Ureter (tissue), 1 donor: ENCODE measurements at regions not wholly inside any gene's neighbourhood (a gene's known extent, or its start where the extent isn't known, plus 50 kb on each side); places are given as distances from the start of the nearest gene placed in this dataset.
A peak's percentile ranks its signal among the peaks of the same experiment; 100 is the strongest.
"Not testable (repeated sequence)": the region's sequence is repeated elsewhere in the genome, so short reads cannot be mapped to it uniquely, and the experiment has no call there.

ENCODE experiments used
- DNase-seq: peaks from one replicate; pipeline ENCODE4 v3.0.0-alpha.2; 2020; ENCODE audit warnings: low spot score
- donor health status: DM: yes; HTN: yes; CAD: no.

DNA sequence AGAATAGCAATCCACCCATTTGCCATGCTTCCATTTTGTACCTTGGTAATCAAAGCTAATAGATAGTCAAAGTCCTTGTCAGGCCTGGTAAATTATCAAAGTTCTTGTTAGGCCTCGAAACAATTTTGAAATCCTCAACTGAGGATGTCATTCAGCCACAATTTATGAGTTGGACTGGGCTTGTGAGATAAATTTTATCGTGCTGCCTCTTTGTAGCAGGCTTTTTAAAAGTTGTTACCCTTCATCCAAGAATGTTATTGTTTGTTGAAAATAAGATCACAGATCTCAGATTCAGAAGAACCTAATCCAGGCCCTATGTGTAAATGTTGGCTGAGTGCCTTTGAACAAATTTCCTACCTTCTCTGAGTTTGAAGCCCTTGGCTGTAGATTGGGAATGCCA is 143.3 kb upstream of the PROK2 start:
- no peak for DNase-seq

DNA sequence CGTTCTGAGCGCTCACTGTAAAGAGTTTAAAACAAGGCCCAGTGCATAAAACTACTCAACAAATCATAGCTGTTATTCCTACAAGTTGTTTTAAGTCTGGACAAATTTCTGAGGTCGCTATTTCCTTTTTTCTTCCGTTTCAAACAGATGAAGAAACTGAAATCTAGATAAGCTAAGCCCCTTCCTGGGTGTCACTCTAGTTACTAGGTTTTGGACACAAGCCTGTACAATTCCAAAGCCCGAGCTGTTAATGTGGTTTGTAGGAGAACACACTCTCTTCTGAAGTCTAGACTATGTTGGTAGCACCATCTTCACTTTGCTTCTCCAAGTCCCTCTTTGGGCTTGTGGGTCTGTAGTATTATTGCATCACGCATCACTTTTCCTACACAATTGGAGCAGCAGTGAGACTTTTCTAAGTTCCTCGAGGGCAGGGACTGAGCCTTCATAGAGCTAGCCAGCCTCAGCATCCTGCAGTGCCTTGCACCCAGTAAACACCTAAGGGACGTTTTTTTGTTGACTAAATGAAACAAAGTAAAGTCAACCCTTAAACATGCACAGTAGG is 142.6 kb upstream of the PROK2 start:
- DNase-seq, result no peak

DNA sequence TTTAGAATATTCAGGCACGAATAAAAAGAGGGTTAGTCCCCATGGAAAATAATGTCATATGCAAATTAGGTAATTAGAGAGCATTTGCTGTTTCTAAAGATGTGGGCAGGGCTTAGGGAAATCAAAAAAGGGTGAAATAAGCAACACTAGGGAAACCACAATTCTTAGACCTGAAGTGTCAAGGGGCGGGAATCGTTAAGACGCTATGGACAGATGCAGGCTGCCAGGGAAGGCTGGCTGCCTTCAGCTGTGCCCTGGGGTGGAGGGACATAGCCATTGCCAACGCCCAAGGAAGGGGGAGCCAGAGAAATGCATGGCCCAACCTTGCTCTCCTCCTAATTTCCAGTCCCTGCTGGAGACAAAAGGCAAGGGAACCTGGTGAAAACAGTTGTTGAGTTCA is 141.7 kb upstream of the PROK2 start:
- DNase-seq, result no peak

DNA sequence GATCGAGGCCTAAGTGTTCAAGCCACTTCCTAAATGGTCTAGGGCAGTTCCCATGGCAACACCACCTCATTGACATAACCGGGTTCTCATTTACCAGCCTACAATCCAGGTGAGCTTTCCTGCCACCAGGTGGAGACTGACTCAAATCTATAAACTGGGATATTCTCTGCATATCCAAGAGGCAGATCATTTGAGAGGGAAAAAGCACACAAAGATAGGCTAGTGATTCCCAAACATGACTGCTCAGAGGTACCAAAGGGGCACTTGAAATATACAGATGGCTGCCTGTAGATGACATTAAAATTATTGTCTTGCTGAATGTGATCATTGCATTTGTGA is 141.3 kb upstream of the PROK2 start:
- DNase-seq, result peak; percentile 45

DNA sequence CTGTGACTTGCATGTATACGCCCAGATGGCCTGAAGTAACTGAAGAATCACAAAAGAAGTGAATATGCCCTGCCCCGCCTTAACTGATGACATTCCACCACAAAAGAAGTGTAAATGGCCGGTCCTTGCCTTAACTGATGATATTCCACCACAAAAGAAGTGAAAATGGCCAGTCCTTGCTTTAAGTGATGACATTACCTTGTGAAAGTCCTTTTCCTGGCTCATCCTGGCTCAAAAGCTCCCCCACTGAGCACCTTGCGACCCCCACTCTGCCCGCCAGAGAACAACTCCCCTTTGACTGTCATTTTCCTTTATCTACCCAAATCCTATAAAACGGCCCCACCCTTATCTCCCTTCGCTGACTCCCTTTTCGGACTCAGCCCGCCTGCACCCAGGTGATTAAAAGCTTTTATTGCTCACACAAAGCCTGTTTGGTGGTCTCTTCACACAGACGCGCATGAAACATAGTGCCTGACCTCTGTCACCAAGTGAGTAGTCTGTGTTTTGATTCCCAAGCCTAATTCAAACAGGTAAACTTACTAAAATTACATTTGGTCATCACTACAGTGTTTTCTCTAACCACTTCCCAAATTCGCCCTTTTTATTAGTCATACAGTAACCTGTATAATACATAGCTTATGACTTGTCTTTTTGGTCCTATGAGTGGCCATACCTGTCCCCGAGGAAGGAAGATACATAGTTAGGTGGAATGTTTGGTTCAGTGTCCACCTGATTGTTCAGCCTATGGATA is 140.7 kb upstream of the PROK2 start:
- not testable (repeated sequence) for DNase-seq

DNA sequence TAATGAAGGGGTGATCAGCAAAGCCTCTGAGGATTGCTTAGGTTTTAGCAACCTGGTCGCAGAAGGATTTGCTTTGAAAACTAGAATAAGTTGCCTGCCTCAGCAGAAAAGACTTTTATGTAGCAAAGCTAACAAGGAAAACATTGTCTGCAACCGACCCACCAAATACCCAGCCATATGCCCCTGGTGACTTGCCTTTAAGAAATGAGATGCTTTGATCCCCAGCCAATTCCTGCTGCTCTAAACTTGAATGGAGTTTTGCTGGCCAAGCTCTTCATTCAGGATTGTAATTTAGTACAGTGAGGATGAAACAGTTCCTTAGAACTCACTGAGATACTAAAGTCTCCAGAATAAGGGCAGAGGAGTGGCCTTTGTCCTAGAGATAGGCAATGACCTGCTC is 139.8 kb upstream of the PROK2 start:
- no peak for DNase-seq

DNA sequence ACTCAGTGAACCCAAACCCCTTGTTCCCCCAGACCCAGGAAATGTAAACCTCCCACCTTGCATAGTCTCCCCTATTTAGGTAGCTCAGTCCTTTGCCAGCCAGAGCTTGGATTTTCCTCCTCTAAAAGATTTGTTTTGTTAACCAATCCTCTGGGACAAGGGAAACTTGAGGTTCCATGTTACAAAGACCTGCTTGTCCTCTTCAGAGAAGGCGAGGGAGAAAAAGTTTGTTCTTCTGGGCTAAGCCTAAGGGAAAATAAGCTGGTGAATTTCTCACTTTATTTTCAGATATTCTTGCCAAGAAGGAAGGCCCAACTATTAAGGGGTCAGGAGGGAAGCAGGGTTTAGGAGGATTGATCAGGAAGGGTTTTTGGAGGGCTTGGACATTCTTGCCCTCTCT is 136.1 kb upstream of the PROK2 start:
- DNase-seq, result no peak

DNA sequence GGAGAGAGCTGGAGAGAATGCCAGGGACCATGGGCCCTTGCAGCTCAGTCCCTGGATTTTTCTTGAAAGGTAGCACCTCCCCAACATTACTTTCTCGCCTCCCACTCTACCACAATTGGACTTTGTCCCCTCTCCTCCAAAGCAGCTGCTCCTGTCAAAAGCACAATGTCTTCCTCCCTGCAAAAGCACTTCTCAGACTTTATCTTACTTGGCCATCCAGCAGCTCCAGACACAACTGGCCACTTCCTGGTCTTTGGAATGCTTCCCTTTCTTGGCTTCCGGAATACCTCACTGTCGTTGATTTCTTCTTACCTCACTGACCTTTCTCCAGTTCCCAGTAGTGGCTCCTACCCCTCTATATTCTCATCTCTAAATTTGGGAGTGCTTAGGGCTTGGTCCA is 134.6 kb upstream of the PROK2 start:
- DNase-seq, result no peak

DNA sequence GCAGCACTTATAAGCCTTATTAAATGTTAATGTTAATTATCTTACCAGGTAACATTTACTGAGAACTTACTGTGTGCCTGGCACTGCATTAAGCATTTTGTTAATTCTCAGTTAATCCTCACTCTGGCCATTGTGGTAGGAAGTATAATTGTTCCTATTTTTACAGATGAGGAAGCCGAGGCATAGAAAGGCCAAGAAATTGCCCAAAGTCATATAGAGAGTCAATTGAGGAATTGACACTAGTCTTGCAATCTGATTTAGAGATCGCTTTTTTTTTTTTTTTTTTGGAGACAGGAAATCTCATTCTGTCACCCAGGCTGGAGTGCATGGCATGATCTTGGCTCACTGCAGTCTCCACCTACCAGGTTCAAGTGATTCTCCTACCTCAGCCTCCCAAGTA is 132.6 kb upstream of the PROK2 start:
- DNase-seq, result no peak

DNA sequence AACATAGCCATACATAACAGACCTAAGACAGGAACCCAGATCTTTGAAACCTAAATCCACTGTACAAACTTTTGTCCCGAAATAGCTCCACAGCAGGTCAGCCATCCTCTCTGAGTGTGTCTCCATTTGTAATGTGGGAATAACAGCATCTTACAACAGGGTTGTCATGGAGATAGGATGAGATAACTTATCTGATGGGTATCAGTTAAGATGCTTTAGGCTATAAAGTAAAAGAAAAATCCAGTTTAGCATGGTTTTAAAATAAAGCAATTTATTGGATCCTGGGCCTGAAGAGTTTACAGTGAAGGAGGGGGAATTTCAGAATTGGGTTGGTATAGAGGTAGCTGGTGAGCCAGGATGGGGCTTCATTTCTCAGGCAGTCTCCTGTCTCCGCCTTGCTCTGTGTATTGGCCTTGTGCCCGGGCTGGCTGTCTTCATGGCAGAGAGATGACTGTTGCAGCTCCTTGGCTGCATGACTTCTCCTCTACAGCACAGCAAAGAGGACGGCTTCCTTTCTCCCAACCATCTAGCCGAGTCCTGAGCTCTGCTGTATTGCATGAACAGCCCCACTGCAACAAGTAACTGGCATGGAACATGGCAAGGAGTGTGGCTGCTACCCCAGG is 131.9 kb upstream of the PROK2 start:
- DNase-seq, result peak; percentile 48

DNA sequence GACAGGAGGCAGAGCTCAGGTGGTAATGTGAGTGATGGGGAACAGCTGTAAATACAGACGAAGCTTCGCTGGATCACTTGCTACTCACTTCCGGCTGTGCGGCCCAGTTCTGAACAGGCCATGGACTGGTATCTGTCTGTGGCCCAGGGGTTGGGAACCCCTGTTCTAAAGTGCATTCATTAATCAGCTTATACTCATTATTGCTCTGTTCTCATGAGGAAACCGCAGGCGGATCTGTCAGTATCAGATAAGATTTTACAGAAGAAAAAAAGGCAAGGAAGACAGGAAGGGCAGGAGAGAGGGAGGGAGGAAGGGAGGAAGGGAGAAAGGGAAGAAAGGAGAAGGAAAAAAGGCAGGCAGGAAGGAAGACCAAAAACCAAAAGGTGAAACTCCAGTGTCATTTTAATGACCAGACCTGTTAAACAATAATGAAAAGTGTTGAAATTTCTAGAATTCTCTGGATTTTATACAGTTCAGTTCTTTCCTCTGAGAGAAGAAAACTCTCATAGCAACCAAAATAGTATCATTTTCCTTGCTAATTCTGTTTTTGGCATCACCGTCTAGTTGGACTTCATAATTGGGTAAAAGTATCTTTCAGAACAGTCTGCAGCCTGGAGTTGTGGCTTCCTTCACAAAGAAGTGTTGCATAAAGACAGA is 128.0 kb upstream of the PROK2 start:
- no peak for DNase-seq

DNA sequence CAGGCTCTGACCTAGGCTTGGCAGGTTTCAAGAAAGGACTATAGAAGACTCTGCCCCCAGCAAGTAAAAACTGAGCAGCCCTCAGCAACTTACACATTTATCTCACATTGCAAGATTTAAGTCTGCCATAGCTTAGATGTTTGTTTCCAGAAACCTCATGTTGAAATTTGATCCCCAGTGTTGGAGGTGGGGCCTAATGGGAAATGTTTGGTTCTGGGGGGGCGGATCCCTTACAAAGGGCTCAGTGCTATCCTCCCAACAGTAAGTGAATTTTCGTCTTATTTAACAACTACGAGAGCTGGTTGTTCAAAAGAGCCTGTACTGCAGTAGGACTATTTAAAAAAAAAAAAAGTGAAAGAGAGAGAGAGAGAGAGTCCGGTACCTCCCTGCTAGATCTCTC is 125.2 kb upstream of the PROK2 start:
- DNase-seq, result no peak

DNA sequence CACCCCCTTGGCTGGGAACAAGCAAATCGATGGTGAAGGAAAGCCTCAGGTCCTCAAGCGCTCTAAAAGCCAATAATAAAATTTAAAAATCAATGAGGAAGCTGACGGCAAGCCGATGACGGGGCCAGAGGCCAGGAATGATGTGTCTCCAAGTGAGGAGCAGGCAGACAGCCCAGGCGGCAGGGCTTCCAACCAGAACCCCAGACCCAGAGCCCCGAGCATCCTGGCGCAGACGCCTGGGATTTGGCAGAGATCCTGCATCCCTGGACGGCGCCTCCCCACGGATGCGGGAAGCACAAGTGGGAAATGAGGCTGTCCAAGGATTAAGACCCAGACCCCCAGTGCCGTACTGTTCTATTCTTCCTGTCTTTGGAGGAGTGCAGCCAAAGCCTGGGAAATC is 123.0 kb upstream of the PROK2 start:
- no peak for DNase-seq

DNA sequence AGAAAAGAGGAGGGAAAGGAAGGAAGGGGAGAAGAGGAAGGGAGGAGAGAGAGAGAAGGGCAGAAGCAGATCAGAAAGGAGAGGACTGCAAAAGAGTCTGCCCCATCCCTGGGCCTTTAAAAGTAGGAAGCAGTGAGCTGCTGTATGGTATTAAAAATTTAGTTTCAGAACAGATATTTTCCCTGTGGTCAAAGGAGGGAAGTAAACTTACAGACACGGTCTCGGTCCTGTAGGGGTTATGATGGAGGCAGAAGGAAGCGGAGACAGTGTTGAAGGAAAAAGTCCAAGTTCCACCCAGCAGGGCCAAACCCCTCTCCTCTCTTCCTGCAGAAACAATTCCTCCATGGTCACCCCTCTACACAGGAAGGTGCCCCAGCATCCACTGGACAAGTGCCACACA is 122.0 kb upstream of the PROK2 start:
- DNase-seq, result no peak

DNA sequence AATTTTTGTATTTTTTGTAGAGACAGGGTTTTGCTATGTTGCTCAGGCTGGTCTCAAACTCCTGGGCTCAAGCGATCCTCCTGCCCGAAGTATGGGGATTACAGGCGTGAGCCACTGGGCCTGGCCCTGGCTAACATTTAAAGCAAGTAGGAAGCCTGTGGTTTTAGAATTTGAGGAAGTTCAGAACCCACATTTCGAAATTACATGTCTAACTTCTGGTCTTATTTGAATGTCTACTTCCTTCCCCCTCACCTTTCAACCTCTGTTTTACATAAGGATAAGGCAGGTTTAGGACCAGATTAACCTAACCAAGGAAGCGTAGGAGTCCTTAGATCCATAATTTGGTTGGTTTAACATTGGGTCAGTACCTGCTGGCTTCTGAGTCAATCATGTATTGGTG is 120.5 kb upstream of the PROK2 start:
- no peak for DNase-seq

DNA sequence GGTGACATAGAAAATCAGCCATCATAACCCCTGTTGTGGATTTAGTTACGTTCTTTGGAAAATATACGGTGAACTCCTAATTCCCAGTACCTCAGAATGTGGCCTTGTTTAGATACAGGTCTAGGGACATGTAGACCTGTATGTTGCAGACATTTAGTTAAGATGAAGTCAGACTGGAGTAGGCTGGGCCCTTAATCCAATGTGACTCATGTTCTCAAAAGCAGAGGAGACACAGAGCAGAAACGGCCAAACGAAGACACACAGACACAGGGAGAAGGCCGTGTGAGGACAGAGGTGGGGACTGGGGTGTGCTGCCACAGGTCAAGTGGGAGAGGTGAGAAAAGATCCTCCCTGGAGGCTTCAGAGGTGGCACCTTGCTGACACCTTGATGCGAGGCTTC is 119.0 kb upstream of the PROK2 start:
- no peak for DNase-seq

DNA sequence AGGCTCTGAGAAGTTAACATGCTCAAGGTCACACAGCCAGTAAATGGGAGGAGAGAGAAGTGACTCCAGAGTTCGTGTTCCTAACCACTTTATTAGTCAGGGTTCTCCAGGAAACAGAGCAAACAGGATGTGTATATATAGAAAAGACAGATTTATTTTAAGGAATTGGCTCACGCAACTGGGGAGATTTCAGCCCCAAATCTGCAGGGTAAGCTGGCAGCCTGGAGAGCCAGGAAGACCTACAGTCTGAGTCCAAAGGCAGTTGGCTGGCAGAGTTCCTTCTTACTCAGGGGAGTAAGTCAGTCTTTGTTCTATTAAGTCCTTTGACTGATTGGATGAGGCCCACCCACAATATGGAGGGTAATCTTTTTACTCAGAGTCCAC is 118.2 kb upstream of the PROK2 start:
- no peak for DNase-seq

DNA sequence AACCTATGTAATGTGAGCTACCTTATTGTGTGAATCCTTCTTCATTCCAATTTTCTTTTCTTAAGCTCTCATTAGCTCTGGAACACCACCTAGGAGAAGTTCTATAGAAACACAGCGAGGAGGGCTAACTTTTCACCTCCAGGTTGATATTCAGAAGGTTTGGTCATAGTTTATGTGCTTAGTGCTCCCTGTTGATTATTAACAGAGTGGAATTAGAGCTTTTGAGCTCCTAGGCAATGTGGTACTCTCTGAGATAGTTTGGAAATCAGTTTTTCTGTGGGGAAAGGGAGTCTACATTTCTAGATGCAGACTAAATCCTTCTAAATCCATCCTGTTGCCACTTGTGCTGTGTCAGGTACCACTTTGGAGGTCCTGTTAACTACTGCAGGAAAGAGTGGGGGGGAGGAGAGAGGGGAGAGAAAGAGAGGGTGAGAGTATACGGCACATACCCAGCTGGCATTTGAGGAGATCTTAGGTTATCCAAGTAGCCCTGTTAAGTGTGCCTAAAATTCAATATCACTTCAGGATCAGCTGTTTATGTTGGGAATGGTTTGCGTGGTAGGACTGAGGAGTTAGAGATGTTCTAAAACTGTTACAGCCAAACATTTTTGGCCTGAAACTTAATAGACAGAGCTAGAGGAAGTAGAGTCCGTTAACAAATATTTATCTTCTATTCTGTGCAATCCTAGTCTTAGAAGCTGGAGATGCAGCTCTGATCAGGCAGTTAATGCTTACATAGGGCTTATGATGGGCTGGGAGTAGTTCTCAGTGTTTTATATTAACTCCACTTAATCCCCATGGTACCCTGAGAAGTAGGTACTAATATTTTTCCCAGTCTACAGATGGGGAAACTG is 117.5 kb upstream of the PROK2 start:
- no peak for DNase-seq

DNA sequence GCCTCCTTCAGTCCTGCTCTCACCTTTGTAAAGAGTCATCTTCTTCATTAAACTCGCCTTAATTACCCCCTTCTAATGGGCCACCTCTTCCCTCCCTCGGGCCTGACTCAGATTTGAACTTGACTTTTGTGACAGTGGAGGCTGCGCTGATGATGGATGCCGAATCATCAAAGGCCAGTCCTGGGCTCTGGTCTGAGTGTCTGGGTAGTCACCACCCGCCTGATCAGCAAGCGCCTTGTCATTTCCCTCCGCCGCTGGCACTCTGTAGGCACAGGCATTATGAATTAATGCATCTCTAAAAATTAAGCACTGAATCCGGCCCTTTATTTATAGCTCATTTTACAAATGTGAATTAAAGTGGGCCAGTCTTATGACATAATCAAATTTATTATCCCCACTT is 116.7 kb upstream of the PROK2 start:
- DNase-seq, result no peak

DNA sequence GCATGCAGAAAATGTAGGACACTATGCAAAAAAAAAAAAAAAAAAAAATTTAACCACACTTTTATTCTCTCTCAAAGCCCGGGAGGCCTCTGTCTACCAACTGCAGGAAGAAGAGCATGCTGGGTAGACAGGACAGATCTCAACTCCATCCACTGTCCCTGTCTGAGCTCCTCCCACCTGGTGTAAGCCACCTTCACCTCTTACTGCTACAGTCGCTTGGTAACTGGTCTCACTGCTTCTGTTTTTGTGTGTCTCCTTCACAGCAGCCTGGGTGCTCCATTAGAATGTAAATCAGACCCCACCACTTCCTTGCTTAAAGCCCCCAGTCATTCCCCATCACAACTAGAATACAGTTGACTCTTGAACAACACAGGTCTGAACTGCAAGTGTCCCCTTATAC is 115.1 kb upstream of the PROK2 start:
- no peak for DNase-seq

DNA sequence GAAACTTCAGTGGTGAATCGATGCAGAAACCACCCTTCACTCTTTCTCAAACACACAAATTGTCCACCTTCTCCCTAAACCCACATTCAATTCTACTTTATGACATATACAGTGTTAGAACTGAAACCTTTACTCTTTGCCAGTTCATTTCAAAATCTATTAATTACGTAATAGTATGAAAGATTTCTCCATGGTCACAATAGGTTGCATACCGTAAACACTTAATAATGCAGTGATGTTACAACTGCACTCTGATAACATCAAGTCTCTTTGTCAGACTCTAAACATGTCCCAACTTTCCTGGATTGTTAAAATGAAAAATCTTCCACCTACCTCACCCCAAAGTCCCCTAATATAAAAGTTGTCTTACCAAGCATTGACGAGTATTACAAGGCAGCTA is 111.8 kb upstream of the PROK2 start:
- no peak for DNase-seq
